Heart left ventricle (tissue), 16 donors: ENCODE measurements at regions not wholly inside any gene's neighbourhood (a gene's known extent, or its start where the extent isn't known, plus 50 kb on each side); places are given as distances from the start of the nearest gene placed in this dataset.

Experiments used
- ATAC-seq, 4 donors: fragments of 200-7000 bp; cut with Tn5 transposase; one replicate each; pipeline ENCODE4 v1.9.1; 2020 to 2022; ENCODE audit warnings: moderate library complexity in 4 of 4, mild to moderate bottlenecking in 3 of 4, moderate number of reproducible peaks in 1 of 4
- DNase-seq, 5 donors: peaks; one replicate each; pipeline ENCODE4 v3.0.0-alpha.2; 2020
- H3K27ac ChIP-seq, 12 donors: fragments of 200-600 bp; sonication (generic) in 4 of 12; one replicate each; pipeline versions ENCODE4 v1.5.0 to v1.8.0; 2016 to 2022; ENCODE audit warnings: mild to moderate bottlenecking in 2 of 12
- H3K27me3 ChIP-seq, 9 donors: fragments of 200-600 bp; sonication (generic) in 2 of 9; one replicate each; pipeline versions ENCODE4 v1.5.1 to v1.8.0; 2016 to 2022; ENCODE audit warnings: mild to moderate bottlenecking in 3 of 9
- H3K36me3 ChIP-seq, 9 donors: fragments of 200-600 bp; sonication (generic) in 2 of 9; one replicate each; pipeline versions ENCODE4 v1.5.0 to v1.8.0; 2018 to 2022; ENCODE audit warnings: mild to moderate bottlenecking in 2 of 9
- H3K4me1 ChIP-seq, 12 donors: fragments of 200-600 bp; sonication (generic) in 4 of 12; one replicate each; pipeline versions ENCODE4 v1.5.0 to v1.8.0; 2016 to 2022; ENCODE audit warnings: mild to moderate bottlenecking in 3 of 12
- H3K4me3 ChIP-seq, 12 donors: fragments of 200-600 bp; sonication (generic) in 4 of 12; one replicate each; pipeline versions ENCODE4 v1.5.0 to v1.8.0; 2017 to 2022; ENCODE audit warnings: mild to moderate bottlenecking in 9 of 12, moderate library complexity in 4 of 12
- H3K9me3 ChIP-seq, 12 donors: fragments of 200-600 bp; sonication (generic) in 4 of 12; one replicate each; pipeline versions ENCODE4 v1.5.0 to v1.8.0; 2016 to 2022; ENCODE audit warnings: mild to moderate bottlenecking in 1 of 12
- POLR2A ChIP-seq, 2 donors: fragments of 450-650 bp; IDR thresholded peaks; one replicate each; pipeline ENCODE4 v1.6.1; 2017; ENCODE audit warnings: antibody characterized with exemption in 2 of 2, mild to moderate bottlenecking in 2 of 2, moderate library complexity in 2 of 2
- WGBS, 4 donors: extraction: QIAGEN DNeasy Blood & Tissue Kit in 2 of 4; methylation state at CpG; one replicate each; pipeline versions ENCODE4 v1.1.5 to v1.1.7; 2013 to 2018; 5-methylcytosine and 5-hydroxymethylcytosine counted together
- intact Hi-C, 10 donors: fragments of 100-400 bp; cut with DNase I; formaldehyde crosslinking; loops; one replicate each; pipeline versions ENCODE4 v1.11.1 to v1.14.2; 2022
- TF ChIP-seq, protein P1 (sequence below), 12 donors: fragments of 200-600 bp; sonication (generic) in 4 of 12; IDR thresholded peaks; one replicate each; pipeline versions ENCODE4 v1.5.0 to v1.8.0; 2018 to 2022; ENCODE audit warnings: antibody characterized with exemption in 12 of 12, mild to moderate bottlenecking in 5 of 12
- donor health status: ischemic (EF 13 %, LVEDD 7.1; RV severe dilation, severe dysfunction).
- donor health status: healthy with polysubstance abuse.
- donor health status: DM: no; HTN: yes; CAD: no.
- donor health status: DM: no; HTN: no; CAD: no.
- donor health status: ischemic (EF 25% LVEDD 6.9; RV normal size, moderate dysfunction).
- donor health status: ischemic (EF 25% LVEDD 5.7; RV mildly dilated, moderate dysfunction).
- donor health status: healthy.
- donor health status: DM: yes; HTN: yes; CAD: no.
- donor health status: ischemic (EF 35%, LVEDD 5.7; RV mildly dilated, moderate dysfunction).
- donor health status: nonischemic (EF 11% LVEDD 7.7; RV severe dilation, severe dysfunction).
- donor health status: DM: yes; HTN: yes; CAD: no.
- donor health status: PGD.
- donor health status: ischemic (EF 29% LVEDD 5.4; RV normal size, mild dysfunction).
- donor health status: nonischemic (EF 23%, LVEDD 6.1; RV moderate dilation, normal function).

- no peak overlapping the region for H3K27ac ChIP-seq
- intact Hi-C loops = no loop called here
- H3K36me3 ChIP-seq = no peaks in the 10 kb centered on the region
- H3K27me3 ChIP-seq = peaks cover 0 to 13% (median 0%) of the 10 kb centered on the region in 9 donors
- ATAC-seq (no peak), DNase-seq (no peak)
- H3K4me1 ChIP-seq = no peaks in the 10 kb centered on the region
- WGBS, 4 donors = 60 to 67% (median 61%) methylated on average over 1 of the region's 1 CpG
- no peak overlapping the region for H3K4me3 ChIP-seq
- TF ChIP-seq POLR2A (IDR thresholded peaks at IDR 0.05) = no peak
- TF ChIP-seq, protein P1, sequence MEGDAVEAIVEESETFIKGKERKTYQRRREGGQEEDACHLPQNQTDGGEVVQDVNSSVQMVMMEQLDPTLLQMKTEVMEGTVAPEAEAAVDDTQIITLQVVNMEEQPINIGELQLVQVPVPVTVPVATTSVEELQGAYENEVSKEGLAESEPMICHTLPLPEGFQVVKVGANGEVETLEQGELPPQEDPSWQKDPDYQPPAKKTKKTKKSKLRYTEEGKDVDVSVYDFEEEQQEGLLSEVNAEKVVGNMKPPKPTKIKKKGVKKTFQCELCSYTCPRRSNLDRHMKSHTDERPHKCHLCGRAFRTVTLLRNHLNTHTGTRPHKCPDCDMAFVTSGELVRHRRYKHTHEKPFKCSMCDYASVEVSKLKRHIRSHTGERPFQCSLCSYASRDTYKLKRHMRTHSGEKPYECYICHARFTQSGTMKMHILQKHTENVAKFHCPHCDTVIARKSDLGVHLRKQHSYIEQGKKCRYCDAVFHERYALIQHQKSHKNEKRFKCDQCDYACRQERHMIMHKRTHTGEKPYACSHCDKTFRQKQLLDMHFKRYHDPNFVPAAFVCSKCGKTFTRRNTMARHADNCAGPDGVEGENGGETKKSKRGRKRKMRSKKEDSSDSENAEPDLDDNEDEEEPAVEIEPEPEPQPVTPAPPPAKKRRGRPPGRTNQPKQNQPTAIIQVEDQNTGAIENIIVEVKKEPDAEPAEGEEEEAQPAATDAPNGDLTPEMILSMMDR (IDR thresholded peaks at IDR 0.05) = no peak
- peaks cover 0 to 25% (median 0%) of the 10 kb centered on the region in 12 donors for H3K9me3 ChIP-seq
These were observed 85.5 kb upstream of the BARHL2 start for GRCh38 chr1:90802622-90803021.

- H3K27ac ChIP-seq = no peak overlapping the region
- H3K4me3 ChIP-seq = no peak overlapping the region
- intact Hi-C loops = no loop called here
- H3K27me3 ChIP-seq = peaks cover 0 to 13% (median 0%) of the 10 kb centered on the region in 9 donors
- TF ChIP-seq, protein P1 (IDR thresholded peaks at IDR 0.05) = peak in 3 of 12 donors; percentile 6 to 18 (median 18)
- TF ChIP-seq POLR2A (IDR thresholded peaks at IDR 0.05) = no peak
- H3K9me3 ChIP-seq = peaks cover 0 to 17% (median 0%) of the 10 kb centered on the region in 12 donors
- no peaks in the 10 kb centered on the region for H3K36me3 ChIP-seq
- no peaks in the 10 kb centered on the region for H3K4me1 ChIP-seq
- 20 to 30% (median 23%) methylated on average over 6 of the region's 6 CpGs for WGBS, 4 donors
- no peak for DNase-seq
- peak in 1 of 4 donors; percentile 33 for ATAC-seq
These were observed 83.1 kb upstream of the BARHL2 start for GRCh38 chr1:90800012-90800717.

DNA sequence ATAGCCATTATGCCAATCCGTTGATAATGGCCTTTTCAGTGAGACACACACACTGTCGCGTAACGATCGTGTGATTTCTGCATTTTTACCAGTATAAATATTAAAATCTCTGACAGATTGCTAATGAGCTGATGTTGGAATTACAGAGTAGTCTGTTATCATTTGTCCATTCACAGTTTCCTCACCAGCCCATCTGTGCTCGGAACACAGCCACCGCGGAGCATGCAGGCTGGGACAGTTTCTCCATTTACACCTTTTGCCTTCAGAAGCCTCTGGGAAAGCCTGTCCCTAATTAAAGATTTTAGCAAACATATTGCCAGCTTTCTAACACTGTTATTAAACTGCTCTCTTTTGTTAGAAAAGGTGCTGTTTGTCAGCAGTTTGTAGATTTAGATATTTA is 82.2 kb upstream of the BARHL2 start:
- no peaks in the 10 kb centered on the region for H3K36me3 ChIP-seq
- WGBS, 4 donors = 71 to 85% (median 77%) methylated on average over 8 of the region's 8 CpGs
- no peak for ATAC-seq
- no peak overlapping the region for H3K27ac ChIP-seq
- peaks cover 0 to 13% (median 0%) of the 10 kb centered on the region in 9 donors for H3K27me3 ChIP-seq
- no peak for DNase-seq
- no peak overlapping the region for H3K4me3 ChIP-seq
- H3K9me3 ChIP-seq = peaks cover 0 to 9% (median 0%) of the 10 kb centered on the region in 12 donors
- intact Hi-C loops = no loop called here
- H3K4me1 ChIP-seq = no peaks in the 10 kb centered on the region
- no peak for TF ChIP-seq POLR2A (IDR thresholded peaks at IDR 0.05)
- TF ChIP-seq, protein P1 (IDR thresholded peaks at IDR 0.05) = no peak

DNA sequence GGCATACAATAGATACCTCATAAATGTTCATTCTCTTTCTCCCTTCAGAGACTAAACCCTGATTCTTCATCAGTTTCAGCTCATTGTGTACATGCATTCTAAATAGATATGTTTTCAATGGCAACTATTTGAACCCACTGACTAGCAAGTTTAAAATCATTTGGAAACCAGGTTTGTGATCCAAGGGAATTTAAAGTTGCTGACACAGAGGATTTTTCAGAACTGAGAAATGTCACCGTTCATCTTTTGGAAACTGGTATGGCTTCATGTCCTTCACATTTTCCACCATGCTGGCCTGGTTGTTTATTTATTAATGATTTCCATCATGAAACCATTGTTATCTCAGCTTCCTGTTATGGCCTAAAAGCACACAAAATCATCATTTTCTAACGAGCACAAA is 81.8 kb upstream of the BARHL2 start:
- intact Hi-C loops = no loop called here

More for the DNA sequence above, 81.8 kb upstream of the BARHL2 start:
- H3K4me1 ChIP-seq = no peaks in the 10 kb centered on the region
- TF ChIP-seq, protein P1 (IDR thresholded peaks at IDR 0.05) = no peak
- TF ChIP-seq POLR2A (IDR thresholded peaks at IDR 0.05) = no peak
- no peak for DNase-seq
- no peak for ATAC-seq
- H3K9me3 ChIP-seq = peaks cover 0 to 4% (median 0%) of the 10 kb centered on the region in 12 donors
- WGBS, 4 donors = 60 to 65% (median 64%) methylated on average over 2 of the region's 2 CpGs
- H3K36me3 ChIP-seq = no peaks in the 10 kb centered on the region
- no peak overlapping the region for H3K27ac ChIP-seq
- H3K4me3 ChIP-seq = no peak overlapping the region
- peaks cover 0 to 13% (median 0%) of the 10 kb centered on the region in 9 donors for H3K27me3 ChIP-seq
